Fibroblast of mammary gland (primary cell): ENCODE measurements at regions not wholly inside any gene's neighbourhood (a gene's known extent, or its start where the extent isn't known, plus 50 kb on each side); places are given as distances from the start of the nearest gene placed in this dataset.
"Not testable (repeated sequence)": the region's sequence is repeated elsewhere in the genome, so short reads cannot be mapped to it uniquely, and the experiment has no call there.

ENCODE experiments used
- DNase-seq: peaks from one replicate; pipeline ENCODE4 v3.0.0-alpha.2; 2010; ENCODE audit warnings: low read depth
- H3K4me3 ChIP-seq: 2 replicates; pipeline ENCODE4 v1.5.1; 2011; ENCODE audit warnings: low read depth, mild to moderate bottlenecking, low read length, moderate library complexity; ENCODE audit not compliant: control insufficient read depth
- CTCF ChIP-seq: conservative IDR thresholded peaks from 2 replicates; pipeline ENCODE4 v1.5.1; 2011; ENCODE audit warnings: low read depth, low read length, inconsistent platforms; ENCODE audit not compliant: control insufficient read depth, insufficient read depth

GRCh38 chr4:128623508-128624215 is 185.8 kb upstream of the JADE1 start:
- no peak overlapping the region for H3K4me3 ChIP-seq
- TF ChIP-seq CTCF = no peak
- DNase-seq = no peak

- H3K4me3 ChIP-seq, DNase-seq: not testable (repeated sequence)
These were observed 189.1 kb upstream of the JADE1 start for GRCh38 chr4:128620279-128620965.

- H3K4me3 ChIP-seq = no peak overlapping the region
- no peak for DNase-seq
- no peak for TF ChIP-seq CTCF
These were observed 194.3 kb upstream of the JADE1 start for GRCh38 chr4:128615197-128615596.

GRCh38 chr4:128608006-128608405 is 201.5 kb upstream of the JADE1 start:
- H3K4me3 ChIP-seq = no peak overlapping the region
- DNase-seq = no peak
- no peak for TF ChIP-seq CTCF

GRCh38 chr4:128606173-128606572 is 203.3 kb upstream of the JADE1 start:
- no peak overlapping the region for H3K4me3 ChIP-seq
- DNase-seq = peak; percentile 89
- no peak for TF ChIP-seq CTCF

- no peak overlapping the region for H3K4me3 ChIP-seq
- DNase-seq = no peak
- no peak for TF ChIP-seq CTCF
These were observed 204.7 kb upstream of the JADE1 start for GRCh38 chr4:128604840-128605239.

- TF ChIP-seq CTCF = no peak
- no peak for DNase-seq
- no peak overlapping the region for H3K4me3 ChIP-seq
These were observed 205.3 kb upstream of the JADE1 start for GRCh38 chr4:128604204-128604603.
